Keratinocyte (primary cell): ENCODE measurements at regions not wholly inside any gene's neighbourhood (a gene's known extent, or its start where the extent isn't known, plus 50 kb on each side); places are given as distances from the start of the nearest gene placed in this dataset.

Source experiments
- DNase-seq: peaks from one replicate; pipeline ENCODE4 v3.0.0-alpha.2; 2011; ENCODE audit warnings: low read depth, missing footprints, low spot score
- FAIRE-seq: peaks from 2 replicates; lab custom pipeline; 2011; peaks lifted over from hg19 to GRCh38; lab: Jason Lieb, UNC
- H2AFZ ChIP-seq: 2 replicates; pipeline ENCODE4 v1.6.0; 2012; ENCODE audit warnings: low read length, control low read depth, inconsistent platforms; ENCODE audit not compliant: control insufficient read depth
- H3K27ac ChIP-seq: 2 replicates; pipeline ENCODE4 v1.5.1; 2011; ENCODE audit warnings: low read length; ENCODE audit not compliant: control insufficient read depth, insufficient read depth
- H3K27me3 ChIP-seq: 3 replicates; pipeline ENCODE4 v1.6.0; 2011; ENCODE audit warnings: low read length; ENCODE audit not compliant: control insufficient read depth, insufficient read depth; ENCODE audit errors: extremely low read depth
- H3K36me3 ChIP-seq, 2 experiments: 2 replicates in 1 of 2; 3 replicates in 1 of 2; pipeline ENCODE4 v1.5.1; 2011; ENCODE audit warnings: low read length in 2 of 2, mild to moderate bottlenecking in 1 of 2; ENCODE audit not compliant: control insufficient read depth in 2 of 2, insufficient read depth in 2 of 2; ENCODE audit errors: extremely low read depth in 1 of 2
- H3K4me1 ChIP-seq: 3 replicates; pipeline ENCODE4 v1.5.1; 2011; ENCODE audit warnings: low read length; ENCODE audit not compliant: control insufficient read depth, insufficient read depth; ENCODE audit errors: extremely low read depth
- H3K4me2 ChIP-seq: 3 replicates; pipeline ENCODE4 v1.6.0; 2011; ENCODE audit warnings: low read depth, low read length; ENCODE audit not compliant: control insufficient read depth, insufficient read depth; ENCODE audit errors: extremely low read depth
- H3K4me3 ChIP-seq, 3 experiments: fragments of 200-600 bp in 1 of 3; sonication (generic) in 1 of 3; 2 replicates in 2 of 3; 3 replicates in 1 of 3; pipeline ENCODE4 v1.5.1; 2011 to 2016; ENCODE audit warnings: low read length in 3 of 3, mild to moderate bottlenecking in 3 of 3, control low read depth in 2 of 3, inconsistent platforms in 1 of 3, low read depth in 1 of 3, mixed read lengths in 1 of 3, mixed run types in 1 of 3, moderate library complexity in 1 of 3; ENCODE audit not compliant: control insufficient read depth in 2 of 3, insufficient read depth in 2 of 3; ENCODE audit errors: extremely low read depth in 1 of 3
- H3K79me2 ChIP-seq: 2 replicates; pipeline ENCODE4 v1.6.0; 2012; ENCODE audit warnings: low read length; ENCODE audit not compliant: control insufficient read depth, insufficient read depth
- H3K9ac ChIP-seq: 3 replicates; pipeline ENCODE4 v1.6.0; 2011; ENCODE audit warnings: low read length; ENCODE audit not compliant: control insufficient read depth, insufficient read depth; ENCODE audit errors: extremely low read depth
- H3K9me1 ChIP-seq: 3 replicates; pipeline ENCODE4 v1.6.0; 2011; ENCODE audit warnings: low read length; ENCODE audit not compliant: control insufficient read depth, insufficient read depth; ENCODE audit errors: extremely low read depth
- H3K9me3 ChIP-seq: 2 replicates; pipeline ENCODE4 v1.5.1; 2012; ENCODE audit warnings: low read depth, low read length; ENCODE audit not compliant: control insufficient read depth
- H4K20me1 ChIP-seq: 3 replicates; pipeline ENCODE4 v1.6.0; 2011; ENCODE audit warnings: low read length; ENCODE audit not compliant: control insufficient read depth, insufficient read depth; ENCODE audit errors: extremely low read depth
- EZH2 ChIP-seq: IDR thresholded peaks from one replicate; pipeline ENCODE4 v1.6.1; 2012; ENCODE audit warnings: inconsistent platforms, mild to moderate bottlenecking, low read length, moderate library complexity
- dilution Hi-C: fragments of 300-500 bp; cut with MboI; formaldehyde crosslinking; loops from one replicate; pipeline ENCODE4 v1.7.0; 2020; ENCODE audit warnings: low sequenced_read_pairs; ENCODE audit not compliant: extremely low pct_ligation_motif_present
- TF ChIP-seq, protein P1 (sequence below), 3 experiments: IDR thresholded peaks in 1 of 3; conservative IDR thresholded peaks in 1 of 3; optimal IDR thresholded peaks in 1 of 3; 2 replicates in 2 of 3; 3 replicates in 1 of 3; pipeline versions ENCODE3 to v1.5.1; 2011; ENCODE audit warnings: low read length in 3 of 3, mild to moderate bottlenecking in 3 of 3, moderate library complexity in 2 of 3, control low read depth in 1 of 3, inconsistent platforms in 1 of 3; ENCODE audit not compliant: insufficient read depth in 2 of 3; ENCODE audit errors: extremely low read depth in 1 of 3

DNA sequence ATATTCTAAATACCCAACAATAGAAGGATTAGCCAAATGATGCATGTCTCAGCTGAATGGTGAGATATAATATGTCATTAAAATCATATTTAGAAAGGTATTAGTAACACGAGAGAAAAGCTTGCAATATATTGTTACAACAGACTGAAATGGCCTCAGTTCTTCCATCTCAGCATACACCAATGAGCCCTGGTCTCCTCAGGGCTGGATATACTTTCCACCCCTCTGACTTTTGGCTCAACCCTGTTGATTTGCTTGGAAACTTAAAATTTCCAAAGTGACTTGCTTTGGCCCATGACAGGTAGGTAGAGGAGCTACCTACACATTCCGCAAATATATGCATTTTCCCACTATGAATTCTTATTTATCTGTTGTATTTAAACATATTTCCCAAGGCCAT, 908.1 kb upstream of the TMEM132C start:
- no peak overlapping the region for H3K27ac ChIP-seq
- dilution Hi-C loops = no loop called here
- no peak for DNase-seq
- no peaks in the 10 kb centered on the region for H3K9me1 ChIP-seq
- H2AFZ ChIP-seq = no peak overlapping the region
- H3K9ac ChIP-seq = no peak overlapping the region
- no peaks in the 10 kb centered on the region for H4K20me1 ChIP-seq
- no peak overlapping the region for H3K4me2 ChIP-seq
- H3K36me3 ChIP-seq = no peaks in the 10 kb centered on the region
- no peaks in the 10 kb centered on the region for H3K9me3 ChIP-seq
- H3K4me3 ChIP-seq = no peak overlapping the region
- H3K79me2 ChIP-seq = no peaks in the 10 kb centered on the region
- TF ChIP-seq, protein P1, sequence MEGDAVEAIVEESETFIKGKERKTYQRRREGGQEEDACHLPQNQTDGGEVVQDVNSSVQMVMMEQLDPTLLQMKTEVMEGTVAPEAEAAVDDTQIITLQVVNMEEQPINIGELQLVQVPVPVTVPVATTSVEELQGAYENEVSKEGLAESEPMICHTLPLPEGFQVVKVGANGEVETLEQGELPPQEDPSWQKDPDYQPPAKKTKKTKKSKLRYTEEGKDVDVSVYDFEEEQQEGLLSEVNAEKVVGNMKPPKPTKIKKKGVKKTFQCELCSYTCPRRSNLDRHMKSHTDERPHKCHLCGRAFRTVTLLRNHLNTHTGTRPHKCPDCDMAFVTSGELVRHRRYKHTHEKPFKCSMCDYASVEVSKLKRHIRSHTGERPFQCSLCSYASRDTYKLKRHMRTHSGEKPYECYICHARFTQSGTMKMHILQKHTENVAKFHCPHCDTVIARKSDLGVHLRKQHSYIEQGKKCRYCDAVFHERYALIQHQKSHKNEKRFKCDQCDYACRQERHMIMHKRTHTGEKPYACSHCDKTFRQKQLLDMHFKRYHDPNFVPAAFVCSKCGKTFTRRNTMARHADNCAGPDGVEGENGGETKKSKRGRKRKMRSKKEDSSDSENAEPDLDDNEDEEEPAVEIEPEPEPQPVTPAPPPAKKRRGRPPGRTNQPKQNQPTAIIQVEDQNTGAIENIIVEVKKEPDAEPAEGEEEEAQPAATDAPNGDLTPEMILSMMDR (optimal IDR thresholded peaks at IDR 0.05 in 1 of 3, IDR thresholded peaks at IDR 0.05 in 1 of 3, conservative IDR thresholded peaks at IDR 0.05 in 1 of 3; ENCODE audit: extremely low read depth in 1 of 3, insufficient read depth in 2 of 3, low read length in 3 of 3) = no peak
- no peak for TF ChIP-seq EZH2
- no peaks in the 10 kb centered on the region for H3K4me1 ChIP-seq
- no peak for FAIRE-seq
- no peaks in the 10 kb centered on the region for H3K27me3 ChIP-seq

DNA sequence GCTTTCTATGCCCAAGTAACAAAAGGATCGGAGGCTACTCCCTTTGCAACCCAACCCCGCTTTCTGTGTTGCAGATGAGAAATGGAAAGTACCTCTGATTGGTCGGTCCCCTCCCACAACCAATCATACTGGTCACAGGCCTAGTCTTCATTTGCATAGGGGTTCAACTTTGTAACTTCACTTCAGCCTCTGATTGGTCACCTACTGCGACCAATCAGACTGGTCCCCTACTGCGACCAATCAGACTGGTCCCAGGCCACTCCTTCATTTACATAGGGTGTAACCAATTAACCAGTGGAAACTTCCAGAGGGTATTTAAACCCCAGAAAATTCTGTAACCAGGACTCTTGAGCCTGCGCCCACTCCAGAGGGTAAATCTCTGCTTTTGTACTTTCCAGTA, 906.4 kb upstream of the TMEM132C start:
- DNase-seq = no peak
- dilution Hi-C loops = no loop called here
- FAIRE-seq = no peak

More for the DNA sequence above, 906.4 kb upstream of the TMEM132C start:
- Histone ChIP-seq H3K79me2 (no peaks in the 10 kb centered on the region), H3K9me3 (no peaks in the 10 kb centered on the region), H3K27ac (no peak overlapping the region), H4K20me1 (no peaks in the 10 kb centered on the region), H3K9me1 (no peaks in the 10 kb centered on the region), H2AFZ (no peak overlapping the region), H3K9ac (no peak overlapping the region), H3K36me3 (no peaks in the 10 kb centered on the region), H3K4me1 (no peaks in the 10 kb centered on the region), H3K27me3 (no peaks in the 10 kb centered on the region), H3K4me2 (no peak overlapping the region), H3K4me3 (no peak overlapping the region)
- TF ChIP-seq, protein P1 (optimal IDR thresholded peaks at IDR 0.05 in 1 of 3, IDR thresholded peaks at IDR 0.05 in 1 of 3, conservative IDR thresholded peaks at IDR 0.05 in 1 of 3; ENCODE audit: extremely low read depth in 1 of 3, insufficient read depth in 2 of 3, low read length in 3 of 3) = no peak
